ENCODE measurements at regions not wholly inside any gene's neighbourhood (a gene's known extent, or its start where the extent isn't known, plus 50 kb on each side); places are given as distances from the start of the nearest gene placed in this dataset.

DNA sequence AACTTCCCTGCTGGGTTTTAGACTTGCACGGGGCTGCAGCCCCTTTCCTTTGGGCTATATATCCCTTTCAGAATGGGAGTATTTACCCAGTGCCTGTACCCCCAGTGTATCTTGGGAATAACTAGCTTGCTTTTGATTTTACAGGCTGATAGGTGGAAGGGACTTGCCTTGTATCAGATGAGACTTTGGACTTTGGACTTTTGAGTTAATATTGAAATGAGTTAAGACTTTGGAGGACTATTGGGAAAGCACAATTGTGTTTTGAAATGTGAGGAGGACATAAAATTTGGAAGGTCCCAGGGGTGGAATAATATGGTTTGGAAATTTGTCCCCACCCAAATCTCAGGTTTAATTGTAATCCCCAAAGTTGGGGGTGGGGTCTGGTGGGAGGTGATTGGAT lies 393.8 kb upstream of the KIF2B start:
- TF ChIP-seq, protein P1, sequence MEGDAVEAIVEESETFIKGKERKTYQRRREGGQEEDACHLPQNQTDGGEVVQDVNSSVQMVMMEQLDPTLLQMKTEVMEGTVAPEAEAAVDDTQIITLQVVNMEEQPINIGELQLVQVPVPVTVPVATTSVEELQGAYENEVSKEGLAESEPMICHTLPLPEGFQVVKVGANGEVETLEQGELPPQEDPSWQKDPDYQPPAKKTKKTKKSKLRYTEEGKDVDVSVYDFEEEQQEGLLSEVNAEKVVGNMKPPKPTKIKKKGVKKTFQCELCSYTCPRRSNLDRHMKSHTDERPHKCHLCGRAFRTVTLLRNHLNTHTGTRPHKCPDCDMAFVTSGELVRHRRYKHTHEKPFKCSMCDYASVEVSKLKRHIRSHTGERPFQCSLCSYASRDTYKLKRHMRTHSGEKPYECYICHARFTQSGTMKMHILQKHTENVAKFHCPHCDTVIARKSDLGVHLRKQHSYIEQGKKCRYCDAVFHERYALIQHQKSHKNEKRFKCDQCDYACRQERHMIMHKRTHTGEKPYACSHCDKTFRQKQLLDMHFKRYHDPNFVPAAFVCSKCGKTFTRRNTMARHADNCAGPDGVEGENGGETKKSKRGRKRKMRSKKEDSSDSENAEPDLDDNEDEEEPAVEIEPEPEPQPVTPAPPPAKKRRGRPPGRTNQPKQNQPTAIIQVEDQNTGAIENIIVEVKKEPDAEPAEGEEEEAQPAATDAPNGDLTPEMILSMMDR (IDR thresholded peaks at IDR 0.05), result no peak
- TF ChIP-seq POLR2A (IDR thresholded peaks at IDR 0.05), result no peak

Data from vagina (tissue), 2 donors.